SU-DHL-6 (cell line): ENCODE measurements at regions not wholly inside any gene's neighbourhood (a gene's known extent, or its start where the extent isn't known, plus 50 kb on each side); places are given as distances from the start of the nearest gene placed in this dataset.

Source experiments
- CTCF ChIP-seq: fragments of 200-600 bp; sonication (generic); IDR thresholded peaks from one replicate; pipeline ENCODE4 v1.5.1; 2017; ENCODE audit warnings: antibody characterized with exemption, mild to moderate bottlenecking, low read length, moderate library complexity; ENCODE audit not compliant: insufficient read depth, poor library complexity, severe bottlenecking
- EZH2phosphoT487 ChIP-seq: fragments of 200-600 bp; sonication (generic), shearing (Covaris generic); conservative IDR thresholded peaks from 2 replicates; pipeline ENCODE4 v1.6.1; 2018; ENCODE audit warnings: mild to moderate bottlenecking, antibody characterized with exemption, low read length, moderate library complexity, mixed read lengths

DNA sequence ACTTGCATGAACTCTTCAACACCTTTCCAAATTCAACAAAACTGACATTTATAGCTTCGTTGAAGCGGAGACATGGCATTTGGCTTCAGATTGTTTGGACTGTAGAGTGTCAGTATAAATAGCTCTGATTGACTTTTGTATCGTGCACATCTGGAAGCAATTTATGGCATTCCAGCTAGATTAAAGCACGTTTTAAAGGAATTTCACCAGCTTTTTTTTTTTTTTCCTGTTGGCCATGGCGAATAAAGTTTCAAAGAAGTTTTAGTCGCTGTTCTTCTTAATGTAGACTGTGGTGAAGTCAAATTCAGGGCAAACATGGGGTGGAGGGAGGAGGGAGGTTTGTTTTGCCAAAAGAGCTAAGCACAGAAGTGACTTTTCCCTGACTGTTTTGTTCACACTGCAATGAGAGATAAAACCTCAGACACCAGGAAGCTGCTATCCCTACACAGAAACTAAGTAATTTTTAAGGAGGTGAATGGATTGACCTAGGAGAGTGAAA lies 391.0 kb upstream of the RARB start:
- no peak for TF ChIP-seq CTCF
- no peak for TF ChIP-seq EZH2phosphoT487
